Loucy (cell line): ENCODE measurements at regions not wholly inside any gene's neighbourhood (a gene's known extent, or its start where the extent isn't known, plus 50 kb on each side); places are given as distances from the start of the nearest gene placed in this dataset.

Experiments
- H2AFZ ChIP-seq: fragments of 200-600 bp; sonication (generic); 2 replicates; pipeline ENCODE4 v1.6.0; 2016; ENCODE audit warnings: antibody characterized with exemption, mild to moderate bottlenecking, low read length, moderate library complexity
- H3F3A ChIP-seq: fragments of 200-600 bp; 2 replicates; pipeline ENCODE4 v1.6.0; 2016; ENCODE audit warnings: antibody characterized with exemption, low read depth, mild to moderate bottlenecking
- H3K27me3 ChIP-seq: fragments of 200-600 bp; sonication (generic); 2 replicates; pipeline ENCODE4 v1.6.1; 2014; ENCODE audit warnings: low read length, mild to moderate bottlenecking; ENCODE audit not compliant: insufficient read depth, poor library complexity, severe bottlenecking
- H3K36me3 ChIP-seq: fragments of 200-600 bp; sonication (generic); 2 replicates; pipeline ENCODE4 v1.6.1; 2016; ENCODE audit warnings: low read length; ENCODE audit not compliant: insufficient read depth
- H3K4me1 ChIP-seq: fragments of 200-600 bp; sonication (generic); 2 replicates; pipeline ENCODE4 v1.5.1; 2014; ENCODE audit warnings: low read length, mild to moderate bottlenecking; ENCODE audit not compliant: insufficient read depth, poor library complexity, severe bottlenecking
- H3K4me2 ChIP-seq: fragments of 200-600 bp; sonication (generic); 2 replicates; pipeline ENCODE4 v1.6.0; 2014; ENCODE audit warnings: antibody characterized with exemption, low read length, low read depth, mild to moderate bottlenecking; ENCODE audit not compliant: poor library complexity, severe bottlenecking
- H3K4me3 ChIP-seq: fragments of 200-600 bp; sonication (generic); 2 replicates; pipeline ENCODE4 v1.5.1; 2014; ENCODE audit warnings: low read length, mild to moderate bottlenecking, mixed read lengths; ENCODE audit not compliant: poor library complexity, severe bottlenecking
- H3K79me2 ChIP-seq: fragments of 200-600 bp; sonication (generic); 2 replicates; pipeline ENCODE4 v1.6.1; 2014; ENCODE audit warnings: low read length; ENCODE audit not compliant: insufficient read depth
- H3K9ac ChIP-seq: fragments of 200-600 bp; sonication (generic); 2 replicates; pipeline ENCODE4 v1.6.0; 2014; ENCODE audit warnings: mild to moderate bottlenecking, low read depth, low read length, moderate library complexity; ENCODE audit not compliant: poor library complexity, severe bottlenecking
- H3K9me2 ChIP-seq: fragments of 200-600 bp; sonication (generic); replicated peaks from 2 replicates; pipeline ENCODE4 v1.6.1; 2016; ENCODE audit warnings: low read depth, low read length, mixed read lengths
- H3K9me3 ChIP-seq: fragments of 200-600 bp; sonication (generic); 2 replicates; pipeline ENCODE4 v1.6.1; 2014; ENCODE audit warnings: mild to moderate bottlenecking, antibody characterized with exemption, low read length, low read depth; ENCODE audit not compliant: insufficient read depth
- H4K20me1 ChIP-seq: fragments of 200-600 bp; sonication (generic); 2 replicates; pipeline ENCODE4 v1.6.0; 2014; ENCODE audit warnings: antibody characterized with exemption, low read length, mild to moderate bottlenecking; ENCODE audit not compliant: insufficient read depth, poor library complexity, severe bottlenecking
- CTCF ChIP-seq: fragments of 200-600 bp; sonication (generic); conservative IDR thresholded peaks from 2 replicates; pipeline ENCODE4 v1.5.1; 2014; ENCODE audit warnings: mild to moderate bottlenecking, antibody characterized with exemption, low read length
- EZH2phosphoT487 ChIP-seq: fragments of 200-600 bp; IDR thresholded peaks from 2 replicates; pipeline ENCODE4 v1.6.1; 2018; ENCODE audit warnings: antibody characterized with exemption, mild to moderate bottlenecking, moderate library complexity, borderline replicate concordance

GRCh38 chr18:38587571-38587970 is 1022.0 kb upstream of the CELF4 start:
- Histone ChIP-seq H3K27me3 (no peaks in the 10 kb centered on the region), H3K79me2 (no peaks in the 10 kb centered on the region), H3K9me2 (no peaks in the 10 kb centered on the region; the same call in 1 of the 2 replicates), H3K4me1 (no peaks in the 10 kb centered on the region), H3K4me3 (no peak overlapping the region), H3K4me2 (no peak overlapping the region), H3K9me3 (no peaks in the 10 kb centered on the region), H4K20me1 (no peaks in the 10 kb centered on the region), H3F3A (no peaks in the 10 kb centered on the region), H3K36me3 (no peaks in the 10 kb centered on the region), H3K9ac (no peak overlapping the region), H2AFZ (no peak overlapping the region)
- no peak for TF ChIP-seq CTCF
- no peak for TF ChIP-seq EZH2phosphoT487

- H3K36me3 ChIP-seq: no peaks in the 10 kb centered on the region
- no peak overlapping the region for H3K4me2 ChIP-seq
- no peaks in the 10 kb centered on the region for H3K27me3 ChIP-seq
- no peak overlapping the region for H2AFZ ChIP-seq
- no peak for TF ChIP-seq EZH2phosphoT487
- no peak for TF ChIP-seq CTCF
- H3K9me3 ChIP-seq: no peaks in the 10 kb centered on the region
- H4K20me1 ChIP-seq: no peaks in the 10 kb centered on the region
- no peaks in the 10 kb centered on the region; the same call in 1 of the 2 replicates for H3K9me2 ChIP-seq
- no peak overlapping the region for H3K4me3 ChIP-seq
- H3K9ac ChIP-seq: no peak overlapping the region
- no peaks in the 10 kb centered on the region for H3K4me1 ChIP-seq
- H3K79me2 ChIP-seq: no peaks in the 10 kb centered on the region
- H3F3A ChIP-seq: no peaks in the 10 kb centered on the region
These were observed 1020.7 kb upstream of the CELF4 start for GRCh38 chr18:38586327-38586726.

GRCh38 chr18:38579764-38580163 is 1014.2 kb upstream of the CELF4 start:
- no peak overlapping the region for H2AFZ ChIP-seq
- H3K36me3 ChIP-seq: no peaks in the 10 kb centered on the region

More at GRCh38 chr18:38579764-38580163, 1014.2 kb upstream of the CELF4 start:
- Histone ChIP-seq H3K79me2 (no peaks in the 10 kb centered on the region), H3K4me1 (peaks cover 2% of the 10 kb centered on the region), H3K9me3 (no peaks in the 10 kb centered on the region), H3K4me2 (no peak overlapping the region), H3K9ac (no peak overlapping the region), H3F3A (no peaks in the 10 kb centered on the region), H4K20me1 (no peaks in the 10 kb centered on the region), H3K9me2 (no peaks in the 10 kb centered on the region), H3K4me3 (no peak overlapping the region), H3K27me3 (no peaks in the 10 kb centered on the region)
- no peak for TF ChIP-seq EZH2phosphoT487
- no peak for TF ChIP-seq CTCF
